Tibial nerve (tissue), 4 donors: ENCODE measurements at regions not wholly inside any gene's neighbourhood (a gene's known extent, or its start where the extent isn't known, plus 50 kb on each side); places are given as distances from the start of the nearest gene placed in this dataset.

Experiments used
- DNase-seq, 2 donors: peaks; one replicate each; pipeline ENCODE4 v3.0.0-alpha.2; 2019; ENCODE audit warnings: low spot score in 2 of 2
- H3K27ac ChIP-seq, 4 donors: fragments of 200-600 bp; sonication (generic) in 3 of 4; one replicate each; pipeline ENCODE4 v1.5.1; 2017 to 2019; ENCODE audit warnings: mild to moderate bottlenecking in 1 of 4
- H3K27me3 ChIP-seq, 2 donors: fragments of 200-600 bp; sonication (generic) in 1 of 2; one replicate each; pipeline versions ENCODE4 v1.5.1 to v1.6.0; 2017 to 2019
- H3K36me3 ChIP-seq, 3 donors: fragments of 200-600 bp; sonication (generic); one replicate each; pipeline ENCODE4 v1.5.1; 2018 to 2019
- H3K4me1 ChIP-seq, 4 donors: fragments of 200-600 bp; sonication (generic) in 3 of 4; one replicate each; pipeline ENCODE4 v1.5.1; 2017 to 2019
- H3K4me3 ChIP-seq, 4 donors: fragments of 200-600 bp; sonication (generic) in 3 of 4; one replicate each; pipeline ENCODE4 v1.5.1; 2017 to 2019; ENCODE audit warnings: mild to moderate bottlenecking in 1 of 4, moderate library complexity in 1 of 4
- H3K9me3 ChIP-seq, 4 donors: fragments of 200-600 bp; sonication (generic) in 3 of 4; one replicate each; pipeline ENCODE4 v1.5.1; 2017 to 2019
- CTCF ChIP-seq, 5 experiments: fragments of 200-600 bp in 3 of 5; fragments of 450-650 bp in 2 of 5; sonication (generic) in 3 of 5; IDR thresholded peaks; one replicate each; pipeline ENCODE4 v1.5.1; 2016 to 2019; ENCODE audit warnings: antibody characterized with exemption in 5 of 5, mild to moderate bottlenecking in 3 of 5, moderate library complexity in 2 of 5
- EP300 ChIP-seq, 2 donors: sonication (generic); formaldehyde crosslinking; IDR thresholded peaks; one replicate each; pipeline ENCODE4 v1.6.1; 2017; ENCODE audit warnings: antibody characterized with exemption in 2 of 2, mild to moderate bottlenecking in 1 of 2
- POLR2A ChIP-seq, 2 donors: fragments of 450-650 bp; IDR thresholded peaks; one replicate each; pipeline ENCODE4 v1.6.1; 2017; ENCODE audit warnings: antibody characterized with exemption in 2 of 2, mild to moderate bottlenecking in 2 of 2, moderate library complexity in 2 of 2
- WGBS, 2 donors: methylation state at CpG; one replicate each; pipeline ENCODE4 v1.1.5; 2018; 5-methylcytosine and 5-hydroxymethylcytosine counted together

- TF ChIP-seq POLR2A (IDR thresholded peaks at IDR 0.05) (no peak), EP300 (IDR thresholded peaks at IDR 0.05) (no peak), CTCF (IDR thresholded peaks at IDR 0.05) (no peak)
- no peak for DNase-seq
- 33 to 64% methylated on average over 3 to 6 of the region's 7 CpGs for WGBS, 2 donors
- no peaks in the 10 kb centered on the region for H3K4me1 ChIP-seq
- H3K27ac ChIP-seq = no peak overlapping the region
- no peaks in the 10 kb centered on the region for H3K36me3 ChIP-seq
- H3K27me3 ChIP-seq = no peaks in the 10 kb centered on the region
- H3K9me3 ChIP-seq = peaks cover 0 to 3% (median 0%) of the 10 kb centered on the region in 4 donors
- H3K4me3 ChIP-seq = no peak overlapping the region
Observed at GRCh38 chr10:29921071-29921446, 138.3 kb downstream of the JCAD start.

GRCh38 chr10:29920408-29921070 lies 138.8 kb downstream of the JCAD start:
- Histone ChIP-seq H3K27me3 (no peaks in the 10 kb centered on the region), H3K36me3 (no peaks in the 10 kb centered on the region), H3K4me3 (no peak overlapping the region), H3K4me1 (no peaks in the 10 kb centered on the region), H3K27ac (no peak overlapping the region), H3K9me3 (no peaks in the 10 kb centered on the region)
- 81 to 86% methylated on average over 9 of the region's 9 CpGs for WGBS, 2 donors
- DNase-seq = no peak
- TF ChIP-seq CTCF (IDR thresholded peaks at IDR 0.05) = no peak
- no peak for TF ChIP-seq EP300 (IDR thresholded peaks at IDR 0.05)

- no peak overlapping the region for H3K27ac ChIP-seq
- DNase-seq = no peak
- H3K4me1 ChIP-seq = no peaks in the 10 kb centered on the region
- H3K36me3 ChIP-seq = no peaks in the 10 kb centered on the region
- TF ChIP-seq CTCF (IDR thresholded peaks at IDR 0.05) = no peak
- TF ChIP-seq EP300 (IDR thresholded peaks at IDR 0.05) = no peak
- no peak for TF ChIP-seq POLR2A (IDR thresholded peaks at IDR 0.05)
- H3K4me3 ChIP-seq = no peak overlapping the region
- no peaks in the 10 kb centered on the region for H3K27me3 ChIP-seq
- no peaks in the 10 kb centered on the region for H3K9me3 ChIP-seq
- 56 to 71% methylated on average over 3 of the region's 3 CpGs for WGBS, 2 donors
Observed at GRCh38 chr10:29918623-29919400, 140.6 kb downstream of the JCAD start.

- DNase-seq = no peak
- WGBS, 2 donors = 83 to 87% methylated on average over 4 of the region's 4 CpGs
- Histone ChIP-seq H3K27ac (no peak overlapping the region), H3K4me3 (no peak overlapping the region), H3K36me3 (no peaks in the 10 kb centered on the region), H3K4me1 (no peaks in the 10 kb centered on the region), H3K27me3 (no peaks in the 10 kb centered on the region), H3K9me3 (no peaks in the 10 kb centered on the region)
- TF ChIP-seq EP300 (IDR thresholded peaks at IDR 0.05) = no peak
- no peak for TF ChIP-seq POLR2A (IDR thresholded peaks at IDR 0.05)
- no peak for TF ChIP-seq CTCF (IDR thresholded peaks at IDR 0.05)
Observed at GRCh38 chr10:29917311-29917710, 142.1 kb downstream of the JCAD start.

GRCh38 chr10:29916669-29917068 lies 142.7 kb downstream of the JCAD start:
- no peak overlapping the region for H3K27ac ChIP-seq
- TF ChIP-seq EP300 (IDR thresholded peaks at IDR 0.05) = no peak
- no peak for TF ChIP-seq POLR2A (IDR thresholded peaks at IDR 0.05)
- no peak for TF ChIP-seq CTCF (IDR thresholded peaks at IDR 0.05)
- no peaks in the 10 kb centered on the region for H3K36me3 ChIP-seq
- no peak overlapping the region for H3K4me3 ChIP-seq
- no peaks in the 10 kb centered on the region for H3K4me1 ChIP-seq
- DNase-seq = no peak
- no peaks in the 10 kb centered on the region for H3K9me3 ChIP-seq
- WGBS, 2 donors = 90 to 95% methylated on average over 4 of the region's 4 CpGs
- H3K27me3 ChIP-seq = no peaks in the 10 kb centered on the region
